Heart left ventricle (tissue), 16 donors: ENCODE measurements at regions not wholly inside any gene's neighbourhood (a gene's known extent, or its start where the extent isn't known, plus 50 kb on each side); places are given as distances from the start of the nearest gene placed in this dataset.
A peak's percentile ranks its signal among the peaks of the same experiment; 100 is the strongest.
"Not testable (repeated sequence)": the region's sequence is repeated elsewhere in the genome, so short reads cannot be mapped to it uniquely, and the experiment has no call there.

Experiments used
- ATAC-seq, 4 donors: fragments of 200-7000 bp; cut with Tn5 transposase; one replicate each; pipeline ENCODE4 v1.9.1; 2020 to 2022; ENCODE audit warnings: moderate library complexity in 4 of 4, mild to moderate bottlenecking in 3 of 4, moderate number of reproducible peaks in 1 of 4
- DNase-seq, 5 donors: peaks; one replicate each; pipeline ENCODE4 v3.0.0-alpha.2; 2020
- H3K27ac ChIP-seq, 12 donors: fragments of 200-600 bp; sonication (generic) in 4 of 12; one replicate each; pipeline versions ENCODE4 v1.5.0 to v1.8.0; 2016 to 2022; ENCODE audit warnings: mild to moderate bottlenecking in 2 of 12
- H3K27me3 ChIP-seq, 9 donors: fragments of 200-600 bp; sonication (generic) in 2 of 9; one replicate each; pipeline versions ENCODE4 v1.5.1 to v1.8.0; 2016 to 2022; ENCODE audit warnings: mild to moderate bottlenecking in 3 of 9
- H3K36me3 ChIP-seq, 9 donors: fragments of 200-600 bp; sonication (generic) in 2 of 9; one replicate each; pipeline versions ENCODE4 v1.5.0 to v1.8.0; 2018 to 2022; ENCODE audit warnings: mild to moderate bottlenecking in 2 of 9
- H3K4me1 ChIP-seq, 12 donors: fragments of 200-600 bp; sonication (generic) in 4 of 12; one replicate each; pipeline versions ENCODE4 v1.5.0 to v1.8.0; 2016 to 2022; ENCODE audit warnings: mild to moderate bottlenecking in 3 of 12
- H3K4me3 ChIP-seq, 12 donors: fragments of 200-600 bp; sonication (generic) in 4 of 12; one replicate each; pipeline versions ENCODE4 v1.5.0 to v1.8.0; 2017 to 2022; ENCODE audit warnings: mild to moderate bottlenecking in 9 of 12, moderate library complexity in 4 of 12
- H3K9me3 ChIP-seq, 12 donors: fragments of 200-600 bp; sonication (generic) in 4 of 12; one replicate each; pipeline versions ENCODE4 v1.5.0 to v1.8.0; 2016 to 2022; ENCODE audit warnings: mild to moderate bottlenecking in 1 of 12
- CTCF ChIP-seq, 12 donors: fragments of 200-600 bp; sonication (generic) in 4 of 12; IDR thresholded peaks; one replicate each; pipeline versions ENCODE4 v1.5.0 to v1.8.0; 2018 to 2022; ENCODE audit warnings: antibody characterized with exemption in 12 of 12, mild to moderate bottlenecking in 5 of 12
- POLR2A ChIP-seq, 2 donors: fragments of 450-650 bp; IDR thresholded peaks; one replicate each; pipeline ENCODE4 v1.6.1; 2017; ENCODE audit warnings: antibody characterized with exemption in 2 of 2, mild to moderate bottlenecking in 2 of 2, moderate library complexity in 2 of 2
- WGBS, 4 donors: extraction: QIAGEN DNeasy Blood & Tissue Kit in 2 of 4; methylation state at CpG; one replicate each; pipeline versions ENCODE4 v1.1.5 to v1.1.7; 2013 to 2018; 5-methylcytosine and 5-hydroxymethylcytosine counted together
- intact Hi-C, 10 donors: fragments of 100-400 bp; cut with DNase I; formaldehyde crosslinking; loops; one replicate each; pipeline versions ENCODE4 v1.11.1 to v1.14.2; 2022
- donor health status: ischemic (EF 13 %, LVEDD 7.1; RV severe dilation, severe dysfunction).
- donor health status: healthy with polysubstance abuse.
- donor health status: DM: no; HTN: yes; CAD: no.
- donor health status: DM: no; HTN: no; CAD: no.
- donor health status: ischemic (EF 25% LVEDD 6.9; RV normal size, moderate dysfunction).
- donor health status: ischemic (EF 25% LVEDD 5.7; RV mildly dilated, moderate dysfunction).
- donor health status: healthy.
- donor health status: DM: yes; HTN: yes; CAD: no.
- donor health status: ischemic (EF 35%, LVEDD 5.7; RV mildly dilated, moderate dysfunction).
- donor health status: nonischemic (EF 11% LVEDD 7.7; RV severe dilation, severe dysfunction).
- donor health status: DM: yes; HTN: yes; CAD: no.
- donor health status: PGD.
- donor health status: ischemic (EF 29% LVEDD 5.4; RV normal size, mild dysfunction).
- donor health status: nonischemic (EF 23%, LVEDD 6.1; RV moderate dilation, normal function).

- Histone ChIP-seq H3K27ac (no peak overlapping the region), H3K36me3 (no peaks in the 10 kb centered on the region), H3K27me3 (no peaks in the 10 kb centered on the region), H3K4me3 (no peak overlapping the region), H3K9me3 (no peaks in the 10 kb centered on the region), H3K4me1 (no peaks in the 10 kb centered on the region)
- TF ChIP-seq CTCF (IDR thresholded peaks at IDR 0.05) = no peak
- no peak for TF ChIP-seq POLR2A (IDR thresholded peaks at IDR 0.05)
- no peak for DNase-seq
- intact Hi-C loops = no loop called here
- ATAC-seq = no peak
- WGBS, 4 donors = 34 to 45% (median 38%) methylated on average over 5 of the region's 5 CpGs
These were observed 426.7 kb upstream of the ARX start for GRCh38 chrX:25442499-25442898.

- intact Hi-C loops = no loop called here
- no peaks in the 10 kb centered on the region for H3K36me3 ChIP-seq
- TF ChIP-seq POLR2A (IDR thresholded peaks at IDR 0.05) (no peak), CTCF (IDR thresholded peaks at IDR 0.05) (no peak)
- H3K27me3 ChIP-seq = no peaks in the 10 kb centered on the region
- no peaks in the 10 kb centered on the region for H3K4me1 ChIP-seq
- H3K27ac ChIP-seq = no peak overlapping the region
- no peaks in the 10 kb centered on the region for H3K9me3 ChIP-seq
- no peak overlapping the region for H3K4me3 ChIP-seq
- WGBS, 4 donors = 38 to 59% (median 48%) methylated on average over 2 of the region's 2 CpGs
- DNase-seq (no peak), ATAC-seq (no peak)
These were observed 417.5 kb upstream of the ARX start for GRCh38 chrX:25433307-25433706.

GRCh38 chrX:25432396-25432795 lies 416.6 kb upstream of the ARX start:
- ATAC-seq (no peak), DNase-seq (no peak)
- Histone ChIP-seq H3K9me3 (no peaks in the 10 kb centered on the region), H3K4me3 (no peak overlapping the region), H3K4me1 (no peaks in the 10 kb centered on the region), H3K27ac (no peak overlapping the region), H3K27me3 (no peaks in the 10 kb centered on the region), H3K36me3 (no peaks in the 10 kb centered on the region)
- WGBS, 4 donors = 37 to 55% (median 42%) methylated on average over 2 of the region's 2 CpGs
- TF ChIP-seq POLR2A (IDR thresholded peaks at IDR 0.05) (no peak), CTCF (IDR thresholded peaks at IDR 0.05) (no peak)
- intact Hi-C loops = no loop called here

DNA sequence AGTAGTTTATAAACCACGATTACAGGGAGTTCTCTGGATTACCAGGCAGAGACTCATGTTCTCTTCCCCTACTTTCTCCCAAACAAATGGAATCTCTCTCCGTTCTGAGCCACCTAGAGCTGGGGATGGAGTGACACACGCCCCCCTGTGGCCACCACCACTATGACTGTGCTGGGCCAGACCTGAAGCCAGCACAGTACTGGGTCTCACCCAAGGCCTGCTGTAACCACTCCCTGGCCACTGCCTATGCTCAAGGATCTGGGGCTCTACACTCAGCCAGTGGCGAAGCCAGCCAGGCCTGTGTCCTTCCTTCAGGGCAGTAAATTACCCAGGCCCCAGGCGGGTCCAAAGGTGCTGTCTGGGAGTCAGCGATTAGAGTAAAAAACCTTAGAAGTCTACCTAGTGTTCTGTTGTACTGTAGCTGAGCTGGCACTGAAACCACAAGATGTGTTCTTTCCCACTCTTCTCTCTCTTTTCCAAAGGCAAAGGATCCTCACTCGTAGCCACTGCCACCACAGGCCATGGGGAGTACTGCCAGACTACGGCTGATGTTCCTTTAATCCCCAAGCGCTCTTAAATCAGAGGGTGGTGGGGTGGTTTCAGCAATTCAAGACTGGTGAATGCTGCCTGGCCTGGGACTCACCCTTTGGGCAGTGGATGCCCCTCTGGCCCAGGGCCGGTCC lies 412.2 kb upstream of the ARX start:
- intact Hi-C loops = no loop called here
- DNase-seq (peak in 1 of 5 donors; percentile 24), ATAC-seq (no peak)
- TF ChIP-seq POLR2A (IDR thresholded peaks at IDR 0.05) (no peak), CTCF (IDR thresholded peaks at IDR 0.05) (no peak)
- no peaks in the 10 kb centered on the region for H3K4me1 ChIP-seq
- no peak overlapping the region for H3K27ac ChIP-seq
- H3K27me3 ChIP-seq = no peaks in the 10 kb centered on the region
- H3K36me3 ChIP-seq = no peaks in the 10 kb centered on the region
- no peaks in the 10 kb centered on the region for H3K9me3 ChIP-seq
- WGBS, 4 donors = 46 to 58% (median 56%) methylated on average over 8 to 10 of the region's 10 CpGs
- H3K4me3 ChIP-seq = no peak overlapping the region

DNA sequence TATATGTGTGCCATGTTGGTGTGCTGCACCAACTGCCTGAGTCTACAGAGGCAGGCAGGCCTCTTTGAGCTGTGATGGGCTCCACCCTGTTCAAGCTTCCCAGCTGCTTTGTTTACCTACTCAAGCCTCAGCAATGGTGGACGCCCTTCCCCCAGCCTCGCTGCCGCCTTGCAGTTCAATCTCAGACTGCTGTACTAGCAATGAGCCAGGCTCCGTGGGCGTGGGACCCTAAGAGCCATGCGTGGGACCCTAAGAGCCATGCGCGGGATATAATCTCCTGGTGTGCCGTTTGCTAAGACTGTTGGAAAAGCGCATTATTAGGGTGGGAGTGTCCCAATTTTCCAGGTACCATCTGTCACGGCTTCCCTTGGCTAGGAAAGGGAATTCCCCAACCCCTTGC lies 388.4 kb upstream of the ARX start:
- WGBS, 4 donors = 75 to 90% (median 86%) methylated on average over 11 of the region's 11 CpGs
- H3K27me3 ChIP-seq, ATAC-seq, H3K9me3 ChIP-seq, H3K4me3 ChIP-seq, H3K36me3 ChIP-seq, H3K4me1 ChIP-seq, H3K27ac ChIP-seq, intact Hi-C loops, DNase-seq: not testable (repeated sequence)
